SK-N-SH treated with all-trans-retinoic acid at 6 μM for 48 hours (cell line): ENCODE measurements at regions not wholly inside any gene's neighbourhood (a gene's known extent, or its start where the extent isn't known, plus 50 kb on each side); places are given as distances from the start of the nearest gene placed in this dataset.

ENCODE experiments used
- ZFP3 ChIP-seq: fragments of 250-450 bp; sonication (Bioruptor Pico); IDR thresholded peaks from 2 replicates; pipeline ENCODE4 v1.5.0; 2020; ENCODE audit warnings: mild to moderate bottlenecking, moderate library complexity
- TF ChIP-seq, protein P1 (sequence below): fragments of 250-450 bp; sonication (Bioruptor Pico); IDR thresholded peaks from 2 replicates; pipeline ENCODE4 v1.5.0; 2020; ENCODE audit warnings: mild to moderate bottlenecking, moderate library complexity

DNA sequence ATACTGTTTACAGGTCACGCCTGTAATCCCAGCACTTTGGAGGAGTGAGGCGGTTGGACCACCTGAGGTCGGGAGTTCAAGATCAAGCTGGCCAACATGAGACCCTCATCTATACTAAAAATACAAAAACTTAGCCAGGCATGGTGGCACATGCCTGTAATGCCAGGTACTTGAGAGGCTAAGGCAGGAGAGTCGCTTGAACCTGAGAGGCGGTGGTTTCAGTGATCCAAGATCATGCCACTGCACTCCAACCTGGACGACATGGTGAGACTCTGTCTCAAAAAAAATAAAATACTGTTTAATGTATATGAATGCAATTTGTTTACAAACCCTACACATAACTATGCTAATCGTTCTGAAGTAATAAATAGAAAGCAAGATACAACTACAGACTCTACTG, 102.4 kb downstream of the ZNF486 start:
- no peak for TF ChIP-seq ZFP3 (CRISPR knock-in tag)
- TF ChIP-seq, protein P1, sequence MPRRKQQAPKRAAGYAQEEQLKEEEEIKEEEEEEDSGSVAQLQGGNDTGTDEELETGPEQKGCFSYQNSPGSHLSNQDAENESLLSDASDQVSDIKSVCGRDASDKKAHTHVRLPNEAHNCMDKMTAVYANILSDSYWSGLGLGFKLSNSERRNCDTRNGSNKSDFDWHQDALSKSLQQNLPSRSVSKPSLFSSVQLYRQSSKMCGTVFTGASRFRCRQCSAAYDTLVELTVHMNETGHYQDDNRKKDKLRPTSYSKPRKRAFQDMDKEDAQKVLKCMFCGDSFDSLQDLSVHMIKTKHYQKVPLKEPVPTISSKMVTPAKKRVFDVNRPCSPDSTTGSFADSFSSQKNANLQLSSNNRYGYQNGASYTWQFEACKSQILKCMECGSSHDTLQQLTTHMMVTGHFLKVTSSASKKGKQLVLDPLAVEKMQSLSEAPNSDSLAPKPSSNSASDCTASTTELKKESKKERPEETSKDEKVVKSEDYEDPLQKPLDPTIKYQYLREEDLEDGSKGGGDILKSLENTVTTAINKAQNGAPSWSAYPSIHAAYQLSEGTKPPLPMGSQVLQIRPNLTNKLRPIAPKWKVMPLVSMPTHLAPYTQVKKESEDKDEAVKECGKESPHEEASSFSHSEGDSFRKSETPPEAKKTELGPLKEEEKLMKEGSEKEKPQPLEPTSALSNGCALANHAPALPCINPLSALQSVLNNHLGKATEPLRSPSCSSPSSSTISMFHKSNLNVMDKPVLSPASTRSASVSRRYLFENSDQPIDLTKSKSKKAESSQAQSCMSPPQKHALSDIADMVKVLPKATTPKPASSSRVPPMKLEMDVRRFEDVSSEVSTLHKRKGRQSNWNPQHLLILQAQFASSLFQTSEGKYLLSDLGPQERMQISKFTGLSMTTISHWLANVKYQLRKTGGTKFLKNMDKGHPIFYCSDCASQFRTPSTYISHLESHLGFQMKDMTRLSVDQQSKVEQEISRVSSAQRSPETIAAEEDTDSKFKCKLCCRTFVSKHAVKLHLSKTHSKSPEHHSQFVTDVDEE: no peak
